ENCODE measurements at regions not wholly inside any gene's neighbourhood (a gene's known extent, or its start where the extent isn't known, plus 50 kb on each side); places are given as distances from the start of the nearest gene placed in this dataset.

DNA sequence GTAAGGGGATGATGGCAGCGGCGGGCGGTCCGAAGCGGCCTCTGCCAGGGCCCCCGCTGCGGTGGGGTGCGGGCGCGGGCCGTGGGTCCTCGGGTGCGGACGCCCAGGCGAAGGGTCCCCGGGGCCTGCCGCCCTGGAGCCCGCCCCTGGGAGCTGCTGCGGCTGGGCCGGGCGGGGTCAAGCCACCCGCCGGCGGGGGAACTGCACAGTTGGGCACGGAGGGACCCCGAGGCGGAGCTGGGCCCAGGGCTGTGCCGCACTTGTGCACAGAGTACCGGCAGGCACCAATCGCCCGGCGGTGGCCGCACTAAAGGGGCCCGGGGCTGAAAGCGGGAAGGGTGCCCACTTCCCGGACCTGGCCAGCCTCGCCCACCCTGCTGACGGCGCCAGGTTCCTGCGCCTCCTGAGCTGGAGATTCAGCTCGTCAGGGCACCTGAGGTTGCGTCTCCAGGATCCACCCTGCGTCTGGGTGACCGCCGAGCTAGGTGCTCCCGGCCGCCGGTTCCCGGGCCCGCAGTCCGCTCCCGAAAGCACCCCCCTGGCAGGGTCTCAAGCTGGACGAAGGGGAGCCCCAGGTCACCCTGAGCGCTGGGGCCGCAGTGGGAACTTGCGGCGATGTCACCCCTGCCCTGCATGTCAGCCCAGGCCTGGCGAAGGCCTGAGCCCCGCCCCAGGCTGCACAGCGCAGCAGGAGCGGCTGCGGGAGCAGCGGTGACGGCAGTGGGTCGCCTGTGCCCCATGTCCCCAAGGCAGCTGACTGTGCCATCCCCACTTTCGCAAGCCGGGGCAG, 56.7 kb upstream of the ETV3 start:
- TF ChIP-seq, protein P1, sequence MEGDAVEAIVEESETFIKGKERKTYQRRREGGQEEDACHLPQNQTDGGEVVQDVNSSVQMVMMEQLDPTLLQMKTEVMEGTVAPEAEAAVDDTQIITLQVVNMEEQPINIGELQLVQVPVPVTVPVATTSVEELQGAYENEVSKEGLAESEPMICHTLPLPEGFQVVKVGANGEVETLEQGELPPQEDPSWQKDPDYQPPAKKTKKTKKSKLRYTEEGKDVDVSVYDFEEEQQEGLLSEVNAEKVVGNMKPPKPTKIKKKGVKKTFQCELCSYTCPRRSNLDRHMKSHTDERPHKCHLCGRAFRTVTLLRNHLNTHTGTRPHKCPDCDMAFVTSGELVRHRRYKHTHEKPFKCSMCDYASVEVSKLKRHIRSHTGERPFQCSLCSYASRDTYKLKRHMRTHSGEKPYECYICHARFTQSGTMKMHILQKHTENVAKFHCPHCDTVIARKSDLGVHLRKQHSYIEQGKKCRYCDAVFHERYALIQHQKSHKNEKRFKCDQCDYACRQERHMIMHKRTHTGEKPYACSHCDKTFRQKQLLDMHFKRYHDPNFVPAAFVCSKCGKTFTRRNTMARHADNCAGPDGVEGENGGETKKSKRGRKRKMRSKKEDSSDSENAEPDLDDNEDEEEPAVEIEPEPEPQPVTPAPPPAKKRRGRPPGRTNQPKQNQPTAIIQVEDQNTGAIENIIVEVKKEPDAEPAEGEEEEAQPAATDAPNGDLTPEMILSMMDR (IDR thresholded peaks at IDR 0.05; ENCODE audit: extremely low read depth, missing control alignments): no peak
- DNase-seq (ENCODE audit: low spot score): no peak

DNA sequence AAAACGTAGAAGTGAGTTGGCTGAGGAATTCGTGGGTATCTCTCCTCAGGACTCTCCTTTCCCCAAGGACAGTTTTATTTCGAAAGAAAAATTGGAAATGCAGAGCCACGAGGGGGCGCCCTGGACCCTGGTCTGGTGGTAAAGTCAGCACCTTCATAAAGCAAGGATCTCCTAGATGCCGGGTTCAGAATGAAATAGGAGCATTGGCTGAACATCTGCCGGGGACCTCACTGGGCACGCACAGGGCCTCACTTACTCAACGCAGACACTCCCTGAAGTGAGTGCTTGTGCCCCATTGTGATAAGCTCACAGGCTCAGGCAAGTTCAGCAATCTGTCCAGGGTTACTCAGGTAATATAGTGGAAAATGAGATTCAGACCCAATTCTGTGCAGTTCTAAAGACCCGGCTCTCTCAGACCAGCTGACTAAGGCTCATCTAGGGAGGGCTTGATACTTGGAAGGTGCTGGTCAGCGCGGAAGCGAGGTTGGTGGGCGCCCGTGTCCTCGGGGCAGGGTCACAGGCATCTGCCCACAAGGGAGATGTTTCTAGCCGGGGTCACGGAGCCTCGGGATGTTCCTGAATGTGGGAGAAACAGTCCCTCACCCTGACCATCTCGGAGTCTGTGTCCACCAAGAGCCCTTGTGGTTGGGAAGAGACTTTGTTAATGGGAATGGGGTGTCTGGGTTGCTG, 55.7 kb upstream of the ETV3 start:
- TF ChIP-seq, protein P1 (IDR thresholded peaks at IDR 0.05; ENCODE audit: extremely low read depth, missing control alignments): peak; percentile 57
- DNase-seq (ENCODE audit: low spot score): peak; percentile 75

DNA sequence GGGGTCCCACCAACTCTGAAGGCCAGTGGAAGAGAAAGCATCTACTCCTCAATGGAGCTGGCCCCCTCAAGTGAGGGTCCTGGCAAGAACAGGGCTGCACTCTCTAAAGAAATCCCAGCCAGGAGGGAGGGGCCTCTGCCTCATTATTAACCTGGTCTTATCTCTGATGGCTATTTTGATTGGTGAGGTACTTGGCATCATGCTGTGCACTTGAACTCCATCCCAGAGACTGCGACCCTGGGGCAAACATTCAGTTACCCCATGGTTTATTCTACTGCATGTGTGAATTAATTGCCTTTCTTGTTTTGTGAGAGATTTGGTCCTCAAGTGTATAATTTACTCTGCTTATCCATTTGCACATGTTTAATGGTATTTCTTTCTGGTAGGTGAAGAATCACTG, 55.0 kb upstream of the ETV3 start:
- no peak for DNase-seq (ENCODE audit: low spot score)
- TF ChIP-seq, protein P1 (IDR thresholded peaks at IDR 0.05; ENCODE audit: extremely low read depth, missing control alignments): no peak

DNA sequence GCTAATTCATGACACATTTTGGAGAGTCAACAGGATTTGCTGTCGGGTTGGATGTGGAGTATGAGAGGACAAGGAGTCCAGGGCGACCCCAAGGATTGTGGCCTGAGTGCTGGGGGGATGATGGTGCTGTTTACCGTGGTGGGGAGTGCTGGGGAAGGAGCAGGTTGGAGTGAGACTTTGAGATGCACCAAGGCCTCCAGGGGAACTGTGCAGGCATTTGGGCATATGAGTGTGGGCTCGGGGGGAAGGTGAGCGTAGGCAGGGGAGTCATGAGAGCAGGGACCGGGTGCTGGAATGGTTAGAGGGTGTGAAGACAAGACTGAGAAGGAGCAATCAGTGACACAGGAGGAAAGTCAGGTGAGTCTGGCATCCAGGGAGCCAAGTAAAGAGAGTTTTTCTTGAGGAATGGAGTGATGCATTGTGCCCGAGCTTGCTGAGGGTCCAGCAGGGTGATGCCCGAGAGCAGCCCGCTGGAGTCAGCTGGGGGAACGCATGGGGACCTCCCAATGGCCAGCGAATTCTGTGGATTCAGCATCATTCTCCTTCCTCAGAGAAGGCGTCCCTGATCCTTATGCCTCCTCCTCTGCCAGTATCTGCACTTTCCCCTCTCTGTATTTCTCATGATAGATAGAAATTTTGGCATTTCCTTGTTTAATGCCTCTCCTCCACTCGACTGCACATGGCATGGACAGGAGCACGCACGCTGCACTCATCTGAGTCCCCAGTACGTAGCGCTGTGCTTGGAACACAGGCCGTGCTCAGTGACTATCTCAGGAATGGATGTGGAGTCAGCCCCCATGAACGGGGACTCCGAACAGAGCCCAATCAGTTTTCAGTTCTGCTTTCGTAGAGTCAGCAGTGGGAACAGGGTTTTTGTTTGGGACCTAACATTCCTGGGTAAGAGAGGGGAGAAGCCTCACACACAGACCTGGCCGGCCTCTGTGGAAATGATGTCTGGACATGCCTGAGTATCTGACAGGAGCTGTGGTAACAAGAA, 52.1 kb upstream of the ETV3 start:
- TF ChIP-seq, protein P1 (IDR thresholded peaks at IDR 0.05; ENCODE audit: extremely low read depth, missing control alignments): no peak
- DNase-seq (ENCODE audit: low spot score): no peak

DNA sequence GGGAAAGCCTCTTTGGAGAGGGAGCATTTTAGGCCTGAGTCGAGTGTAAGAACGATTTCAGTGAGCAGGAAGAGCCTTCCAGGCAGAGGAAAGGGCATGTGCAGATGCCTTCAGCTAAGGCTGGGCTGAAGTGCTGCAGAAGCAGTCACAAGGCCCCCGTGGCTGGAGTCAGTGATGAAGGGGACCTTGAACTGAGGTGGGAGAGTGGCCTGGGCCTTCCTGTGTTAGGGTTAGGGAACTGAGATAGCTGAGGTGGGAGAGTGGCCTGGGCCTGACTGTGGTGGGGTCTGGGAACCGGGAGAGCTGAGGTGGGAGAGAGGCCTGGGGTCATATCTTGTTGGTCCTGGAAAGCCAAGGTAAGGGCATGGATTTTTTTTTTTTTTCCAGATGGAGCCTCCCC, 50.9 kb upstream of the ETV3 start:
- no peak for DNase-seq (ENCODE audit: low spot score)
- TF ChIP-seq, protein P1 (IDR thresholded peaks at IDR 0.05; ENCODE audit: extremely low read depth, missing control alignments): no peak

Data from GM20000 (cell line).